ENCODE measurements at regions not wholly inside any gene's neighbourhood (a gene's known extent, or its start where the extent isn't known, plus 50 kb on each side); places are given as distances from the start of the nearest gene placed in this dataset.

- peaks cover 4% of the 10 kb centered on the region for H3K27me3 ChIP-seq (ENCODE audit: insufficient read depth, poor library complexity, severe bottlenecking)
- no peak for DNase-seq (ENCODE audit: low read depth in 1 of 2, low spot score in 1 of 2)
- H3K4me3 ChIP-seq (replicated peaks; ENCODE audit: insufficient read depth, low read length) = no peak overlapping the region
- no peak overlapping the region for H3K27ac ChIP-seq (replicated peaks)
- TF ChIP-seq GABPA (IDR thresholded peaks at IDR 0.05; ENCODE audit: low read depth) (no peak), POLR2AphosphoS5 (IDR thresholded peaks at IDR 0.05; ENCODE audit: low read depth) (no peak), SPI1 (IDR thresholded peaks at IDR 0.05; ENCODE audit: borderline replicate concordance, low read depth) (no peak)
- TF ChIP-seq, protein P1, sequence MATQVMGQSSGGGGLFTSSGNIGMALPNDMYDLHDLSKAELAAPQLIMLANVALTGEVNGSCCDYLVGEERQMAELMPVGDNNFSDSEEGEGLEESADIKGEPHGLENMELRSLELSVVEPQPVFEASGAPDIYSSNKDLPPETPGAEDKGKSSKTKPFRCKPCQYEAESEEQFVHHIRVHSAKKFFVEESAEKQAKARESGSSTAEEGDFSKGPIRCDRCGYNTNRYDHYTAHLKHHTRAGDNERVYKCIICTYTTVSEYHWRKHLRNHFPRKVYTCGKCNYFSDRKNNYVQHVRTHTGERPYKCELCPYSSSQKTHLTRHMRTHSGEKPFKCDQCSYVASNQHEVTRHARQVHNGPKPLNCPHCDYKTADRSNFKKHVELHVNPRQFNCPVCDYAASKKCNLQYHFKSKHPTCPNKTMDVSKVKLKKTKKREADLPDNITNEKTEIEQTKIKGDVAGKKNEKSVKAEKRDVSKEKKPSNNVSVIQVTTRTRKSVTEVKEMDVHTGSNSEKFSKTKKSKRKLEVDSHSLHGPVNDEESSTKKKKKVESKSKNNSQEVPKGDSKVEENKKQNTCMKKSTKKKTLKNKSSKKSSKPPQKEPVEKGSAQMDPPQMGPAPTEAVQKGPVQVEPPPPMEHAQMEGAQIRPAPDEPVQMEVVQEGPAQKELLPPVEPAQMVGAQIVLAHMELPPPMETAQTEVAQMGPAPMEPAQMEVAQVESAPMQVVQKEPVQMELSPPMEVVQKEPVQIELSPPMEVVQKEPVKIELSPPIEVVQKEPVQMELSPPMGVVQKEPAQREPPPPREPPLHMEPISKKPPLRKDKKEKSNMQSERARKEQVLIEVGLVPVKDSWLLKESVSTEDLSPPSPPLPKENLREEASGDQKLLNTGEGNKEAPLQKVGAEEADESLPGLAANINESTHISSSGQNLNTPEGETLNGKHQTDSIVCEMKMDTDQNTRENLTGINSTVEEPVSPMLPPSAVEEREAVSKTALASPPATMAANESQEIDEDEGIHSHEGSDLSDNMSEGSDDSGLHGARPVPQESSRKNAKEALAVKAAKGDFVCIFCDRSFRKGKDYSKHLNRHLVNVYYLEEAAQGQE (IDR thresholded peaks at IDR 0.05; ENCODE audit: insufficient replicate concordance, low read depth) = no peak
- TF ChIP-seq, protein P2, sequence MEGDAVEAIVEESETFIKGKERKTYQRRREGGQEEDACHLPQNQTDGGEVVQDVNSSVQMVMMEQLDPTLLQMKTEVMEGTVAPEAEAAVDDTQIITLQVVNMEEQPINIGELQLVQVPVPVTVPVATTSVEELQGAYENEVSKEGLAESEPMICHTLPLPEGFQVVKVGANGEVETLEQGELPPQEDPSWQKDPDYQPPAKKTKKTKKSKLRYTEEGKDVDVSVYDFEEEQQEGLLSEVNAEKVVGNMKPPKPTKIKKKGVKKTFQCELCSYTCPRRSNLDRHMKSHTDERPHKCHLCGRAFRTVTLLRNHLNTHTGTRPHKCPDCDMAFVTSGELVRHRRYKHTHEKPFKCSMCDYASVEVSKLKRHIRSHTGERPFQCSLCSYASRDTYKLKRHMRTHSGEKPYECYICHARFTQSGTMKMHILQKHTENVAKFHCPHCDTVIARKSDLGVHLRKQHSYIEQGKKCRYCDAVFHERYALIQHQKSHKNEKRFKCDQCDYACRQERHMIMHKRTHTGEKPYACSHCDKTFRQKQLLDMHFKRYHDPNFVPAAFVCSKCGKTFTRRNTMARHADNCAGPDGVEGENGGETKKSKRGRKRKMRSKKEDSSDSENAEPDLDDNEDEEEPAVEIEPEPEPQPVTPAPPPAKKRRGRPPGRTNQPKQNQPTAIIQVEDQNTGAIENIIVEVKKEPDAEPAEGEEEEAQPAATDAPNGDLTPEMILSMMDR (IDR thresholded peaks at IDR 0.05; ENCODE audit: insufficient read depth, low read length) = no peak
Measured at GRCh38 chr11:19430346-19430745, 189.6 kb upstream of the E2F8 start.

- Histone ChIP-seq H3K27ac (replicated peaks) (no peak overlapping the region), H3K27me3 (ENCODE audit: insufficient read depth, poor library complexity, severe bottlenecking) (peaks cover 4% of the 10 kb centered on the region), H3K4me3 (replicated peaks; ENCODE audit: insufficient read depth, low read length) (no peak overlapping the region)
- no peak for DNase-seq (ENCODE audit: low read depth in 1 of 2, low spot score in 1 of 2)
- no peak for TF ChIP-seq GABPA (IDR thresholded peaks at IDR 0.05; ENCODE audit: low read depth)
- TF ChIP-seq, protein P2 (IDR thresholded peaks at IDR 0.05; ENCODE audit: insufficient read depth, low read length) = no peak
- no peak for TF ChIP-seq POLR2AphosphoS5 (IDR thresholded peaks at IDR 0.05; ENCODE audit: low read depth)
- TF ChIP-seq SPI1 (IDR thresholded peaks at IDR 0.05; ENCODE audit: borderline replicate concordance, low read depth) = no peak
- TF ChIP-seq, protein P1 (IDR thresholded peaks at IDR 0.05; ENCODE audit: insufficient replicate concordance, low read depth) = no peak
Measured at GRCh38 chr11:19429108-19429760, 188.5 kb upstream of the E2F8 start.

DNA sequence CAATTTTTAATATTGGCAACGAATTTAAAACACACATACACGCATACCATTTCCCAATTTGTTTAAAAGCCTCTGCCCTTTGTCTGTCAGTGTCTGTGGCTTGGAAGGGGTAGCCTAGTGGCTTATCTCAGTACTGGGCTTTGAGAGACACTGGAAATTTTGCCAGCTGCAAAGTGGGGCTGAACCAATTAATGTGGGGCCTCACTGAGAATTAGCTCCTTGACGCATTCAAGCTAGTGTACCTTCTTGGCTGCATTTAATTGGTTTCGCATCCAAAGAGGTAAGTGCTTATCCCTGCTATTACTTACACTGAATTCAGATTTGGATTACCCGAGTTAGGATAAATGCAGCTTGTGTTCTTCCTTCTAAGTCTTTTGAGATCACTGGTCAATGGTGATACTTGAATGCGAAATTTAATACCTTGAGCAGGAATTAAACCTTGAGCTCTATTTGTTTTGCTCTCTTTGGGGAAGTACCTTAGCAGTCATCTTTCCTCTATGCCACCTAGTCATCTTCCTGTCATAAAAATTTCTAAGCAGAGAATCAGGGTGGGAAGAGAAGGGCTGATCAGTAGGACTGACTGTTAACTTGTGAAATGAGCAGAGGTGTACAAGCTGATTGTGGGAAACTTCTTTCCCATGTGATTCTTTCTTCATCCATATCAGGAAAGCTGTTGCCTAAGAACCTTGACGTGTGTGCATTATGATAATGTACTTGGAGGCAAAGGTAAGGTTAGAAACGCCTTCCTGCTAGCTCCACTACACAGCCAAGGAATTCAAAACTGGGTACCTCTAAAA, 187.7 kb upstream of the E2F8 start:
- TF ChIP-seq SPI1 (IDR thresholded peaks at IDR 0.05; ENCODE audit: borderline replicate concordance, low read depth) (no peak), GABPA (IDR thresholded peaks at IDR 0.05; ENCODE audit: low read depth) (no peak), POLR2AphosphoS5 (IDR thresholded peaks at IDR 0.05; ENCODE audit: low read depth) (no peak)
- TF ChIP-seq, protein P1 (IDR thresholded peaks at IDR 0.05; ENCODE audit: insufficient replicate concordance, low read depth) = no peak
- TF ChIP-seq, protein P2 (IDR thresholded peaks at IDR 0.05; ENCODE audit: insufficient read depth, low read length) = no peak
- H3K27me3 ChIP-seq (ENCODE audit: insufficient read depth, poor library complexity, severe bottlenecking) = peaks cover 4% of the 10 kb centered on the region
- no peak overlapping the region for H3K4me3 ChIP-seq (replicated peaks; ENCODE audit: insufficient read depth, low read length)
- no peak overlapping the region for H3K27ac ChIP-seq (replicated peaks)
- DNase-seq (ENCODE audit: low read depth in 1 of 2, low spot score in 1 of 2) = no peak

Data from HL-60 (cell line).